HFFc6 (cell line): ENCODE measurements at regions not wholly inside any gene's neighbourhood (a gene's known extent, or its start where the extent isn't known, plus 50 kb on each side); places are given as distances from the start of the nearest gene placed in this dataset.

Source experiments
- DNase-seq: peaks from one replicate; pipeline ENCODE4 v3.0.0-alpha.2; 2018
- H3K27ac Mint-ChIP-seq: 2 replicates; pipeline ENCODE4 v1.8.0; 2020; ENCODE audit warnings: mild to moderate bottlenecking, mixed read lengths
- H3K27me3 Mint-ChIP-seq: 2 replicates; pipeline ENCODE4 v1.8.0; 2021; ENCODE audit warnings: mild to moderate bottlenecking, moderate library complexity, mixed read lengths; ENCODE audit not compliant: insufficient read depth
- H3K36me3 Mint-ChIP-seq: 2 replicates; pipeline ENCODE4 v1.8.0; 2021; ENCODE audit warnings: low read depth, mixed read lengths
- H3K4me1 Mint-ChIP-seq: 2 replicates; pipeline ENCODE4 v1.8.0; 2020; ENCODE audit warnings: low read depth, mixed read lengths
- H3K4me3 Mint-ChIP-seq: 2 replicates; pipeline ENCODE4 v1.8.0; 2020; ENCODE audit warnings: mild to moderate bottlenecking, moderate library complexity, mixed read lengths
- H3K9me3 Mint-ChIP-seq: 2 replicates; pipeline ENCODE4 v1.8.0; 2020; ENCODE audit warnings: mild to moderate bottlenecking, mixed read lengths
- TF ChIP-seq, protein P1 (sequence below): fragments of 200-600 bp; sonication (generic); IDR thresholded peaks from 2 replicates; pipeline ENCODE4 v1.5.0; 2021; ENCODE audit warnings: antibody characterized with exemption, mild to moderate bottlenecking

DNA sequence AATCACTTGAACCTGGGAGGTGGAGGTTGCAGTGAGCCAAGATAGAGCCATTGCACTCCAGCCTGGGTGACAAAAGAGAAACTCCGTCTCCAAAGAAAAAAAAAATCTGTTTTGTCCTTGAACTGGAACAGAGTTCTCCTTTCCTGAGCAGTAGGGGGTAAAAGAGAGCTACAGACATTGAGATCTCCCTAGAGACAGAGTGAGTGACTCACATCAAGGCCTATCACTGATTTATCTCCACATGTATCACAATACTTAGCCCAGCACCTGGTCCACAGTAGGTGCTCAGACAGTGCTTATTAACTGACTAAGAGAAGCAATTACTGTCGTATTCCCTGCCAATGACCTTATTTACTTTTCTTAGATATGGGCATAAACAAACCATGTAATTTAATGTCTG, 354.1 kb upstream of the C1orf87 start:
- no peak for DNase-seq
- TF ChIP-seq, protein P1, sequence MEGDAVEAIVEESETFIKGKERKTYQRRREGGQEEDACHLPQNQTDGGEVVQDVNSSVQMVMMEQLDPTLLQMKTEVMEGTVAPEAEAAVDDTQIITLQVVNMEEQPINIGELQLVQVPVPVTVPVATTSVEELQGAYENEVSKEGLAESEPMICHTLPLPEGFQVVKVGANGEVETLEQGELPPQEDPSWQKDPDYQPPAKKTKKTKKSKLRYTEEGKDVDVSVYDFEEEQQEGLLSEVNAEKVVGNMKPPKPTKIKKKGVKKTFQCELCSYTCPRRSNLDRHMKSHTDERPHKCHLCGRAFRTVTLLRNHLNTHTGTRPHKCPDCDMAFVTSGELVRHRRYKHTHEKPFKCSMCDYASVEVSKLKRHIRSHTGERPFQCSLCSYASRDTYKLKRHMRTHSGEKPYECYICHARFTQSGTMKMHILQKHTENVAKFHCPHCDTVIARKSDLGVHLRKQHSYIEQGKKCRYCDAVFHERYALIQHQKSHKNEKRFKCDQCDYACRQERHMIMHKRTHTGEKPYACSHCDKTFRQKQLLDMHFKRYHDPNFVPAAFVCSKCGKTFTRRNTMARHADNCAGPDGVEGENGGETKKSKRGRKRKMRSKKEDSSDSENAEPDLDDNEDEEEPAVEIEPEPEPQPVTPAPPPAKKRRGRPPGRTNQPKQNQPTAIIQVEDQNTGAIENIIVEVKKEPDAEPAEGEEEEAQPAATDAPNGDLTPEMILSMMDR: no peak
- no peak overlapping the region for H3K27ac Mint-ChIP-seq
- no peaks in the 10 kb centered on the region for H3K27me3 Mint-ChIP-seq
- no peaks in the 10 kb centered on the region for H3K4me1 Mint-ChIP-seq
- no peak overlapping the region for H3K4me3 Mint-ChIP-seq
- no peaks in the 10 kb centered on the region for H3K36me3 Mint-ChIP-seq
- peaks cover 25% of the 10 kb centered on the region for H3K9me3 Mint-ChIP-seq

DNA sequence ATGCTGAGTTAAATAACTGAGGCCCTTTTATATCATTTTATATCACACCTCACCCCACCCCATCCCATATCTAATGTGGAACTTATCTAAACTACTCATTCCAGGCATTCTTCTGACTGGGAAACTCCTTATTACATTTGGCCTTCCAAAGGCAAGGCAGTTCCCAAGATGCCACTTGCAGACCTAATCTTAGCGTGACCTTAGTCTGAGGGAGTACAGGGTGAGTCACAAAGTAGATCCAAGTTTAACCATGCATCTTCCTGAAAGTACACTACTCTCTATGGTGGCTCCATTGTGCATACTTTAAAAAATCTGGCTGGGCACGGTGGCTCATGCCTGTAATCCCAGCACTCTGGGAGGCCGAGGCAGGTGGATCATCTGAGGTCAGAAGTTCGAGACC, 353.6 kb upstream of the C1orf87 start:
- H3K4me3 Mint-ChIP-seq: no peak overlapping the region
- peaks cover 22% of the 10 kb centered on the region for H3K9me3 Mint-ChIP-seq
- H3K4me1 Mint-ChIP-seq: no peaks in the 10 kb centered on the region
- H3K36me3 Mint-ChIP-seq: no peaks in the 10 kb centered on the region
- H3K27me3 Mint-ChIP-seq: no peaks in the 10 kb centered on the region
- no peak for DNase-seq
- TF ChIP-seq, protein P1: no peak
- H3K27ac Mint-ChIP-seq: no peak overlapping the region

DNA sequence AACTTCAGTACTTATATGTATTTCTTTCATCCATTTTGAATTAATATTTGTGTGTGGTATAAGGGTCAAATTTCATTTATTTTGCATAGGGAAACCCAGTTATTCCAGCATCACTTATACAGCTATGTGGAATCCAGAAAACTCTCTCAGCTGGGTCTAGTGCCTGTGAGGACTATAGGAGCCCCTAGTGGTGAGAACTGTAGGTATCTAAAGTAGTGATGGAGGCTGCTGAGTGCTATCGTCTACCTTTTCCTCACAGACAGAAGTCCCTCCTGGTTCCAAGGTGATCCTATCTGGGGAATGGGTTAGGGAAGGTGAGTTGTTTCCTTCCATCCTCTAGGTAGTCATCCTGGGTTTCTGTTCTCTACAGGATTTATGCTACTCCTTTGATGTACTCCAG, 352.0 kb upstream of the C1orf87 start:
- Mint-ChIP-seq H3K9me3 (peaks cover 13% of the 10 kb centered on the region), H3K27me3 (no peaks in the 10 kb centered on the region), H3K36me3 (no peaks in the 10 kb centered on the region), H3K4me3 (no peak overlapping the region), H3K4me1 (no peaks in the 10 kb centered on the region), H3K27ac (no peak overlapping the region)
- DNase-seq: no peak
- TF ChIP-seq, protein P1: peak; percentile 28; the same call in 1 of the 2 replicates

DNA sequence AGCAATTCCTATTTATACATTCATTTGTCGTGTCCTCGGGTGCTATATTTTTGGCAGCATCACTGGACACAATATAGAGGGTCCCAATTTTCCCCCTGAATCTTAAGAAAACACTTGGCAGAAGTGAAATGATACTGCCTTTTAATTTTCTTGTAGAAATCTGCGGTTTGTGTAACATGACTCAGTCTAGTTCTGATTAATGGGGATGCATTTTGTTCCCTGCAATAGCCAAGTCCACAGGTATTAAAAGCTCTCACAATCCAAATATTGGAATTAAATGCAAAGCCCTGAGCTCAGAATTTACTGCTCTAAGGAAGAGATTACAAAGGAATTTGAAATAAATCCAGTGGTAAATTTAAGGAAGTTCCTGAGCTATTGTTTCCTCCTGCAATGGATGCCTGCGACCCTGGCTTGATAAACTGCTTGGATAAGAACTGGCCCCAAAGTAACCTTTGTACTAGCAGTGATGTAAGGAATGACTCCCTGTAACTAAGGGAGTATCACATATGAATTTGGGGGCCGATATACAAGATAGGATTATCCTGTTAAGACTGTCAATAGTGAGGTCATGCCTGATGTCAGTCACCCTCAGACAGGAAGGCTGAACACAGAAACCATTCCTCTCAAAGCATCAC, 349.7 kb upstream of the C1orf87 start:
- Mint-ChIP-seq H3K27me3 (no peaks in the 10 kb centered on the region), H3K4me3 (no peak overlapping the region), H3K36me3 (no peaks in the 10 kb centered on the region), H3K9me3 (peaks cover 8% of the 10 kb centered on the region), H3K4me1 (no peaks in the 10 kb centered on the region), H3K27ac (no peak overlapping the region)
- DNase-seq: no peak
- TF ChIP-seq, protein P1: no peak

DNA sequence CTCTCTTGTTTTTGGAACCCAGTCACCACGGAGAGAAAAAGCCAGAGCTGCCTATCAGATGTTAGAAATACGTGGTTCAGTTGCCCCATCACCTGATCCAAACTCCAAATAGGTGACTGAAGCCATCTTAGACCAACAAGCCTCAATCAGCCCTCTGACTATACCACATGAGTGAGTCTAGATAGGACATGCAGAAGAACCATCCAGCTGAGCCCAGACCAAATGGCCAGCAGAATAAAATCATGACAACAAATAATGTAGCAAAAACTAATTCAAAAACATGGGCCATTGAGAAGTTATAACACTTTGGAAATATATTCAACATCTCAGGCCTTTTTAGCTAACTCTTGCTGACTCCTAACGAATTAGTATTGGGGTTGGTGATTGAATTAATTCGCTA, 348.4 kb upstream of the C1orf87 start:
- TF ChIP-seq, protein P1: no peak
- Mint-ChIP-seq H3K4me1 (no peaks in the 10 kb centered on the region), H3K9me3 (peaks cover 8% of the 10 kb centered on the region), H3K27me3 (no peaks in the 10 kb centered on the region; the same call in 1 of the 2 replicates), H3K4me3 (no peak overlapping the region), H3K27ac (no peak overlapping the region), H3K36me3 (no peaks in the 10 kb centered on the region)
- no peak for DNase-seq

DNA sequence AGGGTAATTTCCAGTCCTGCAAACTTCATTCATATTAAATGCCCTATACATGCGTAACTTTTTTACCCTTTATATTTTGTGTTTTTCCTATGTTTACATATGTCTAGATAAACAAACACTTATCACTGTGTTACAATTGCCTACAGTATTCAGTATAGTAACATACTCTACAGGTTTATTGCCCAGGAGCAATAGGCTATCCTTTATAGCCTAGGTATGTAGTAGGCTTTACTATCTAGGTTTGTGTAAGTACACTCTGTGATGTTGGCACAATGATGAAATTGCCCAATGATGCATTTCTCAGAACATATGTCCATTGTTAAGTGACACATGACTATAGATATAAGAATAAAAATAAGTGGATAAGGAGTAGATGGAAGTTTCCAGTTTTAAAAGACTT, 345.5 kb upstream of the C1orf87 start:
- Mint-ChIP-seq H3K27ac (no peak overlapping the region), H3K4me1 (no peaks in the 10 kb centered on the region), H3K4me3 (no peak overlapping the region), H3K27me3 (no peaks in the 10 kb centered on the region; the same call in none of the 2 replicates), H3K36me3 (no peaks in the 10 kb centered on the region), H3K9me3 (peaks cover 16% of the 10 kb centered on the region)
- no peak for DNase-seq
- TF ChIP-seq, protein P1: no peak
